OCI-LY7 (cell line): ENCODE measurements at regions not wholly inside any gene's neighbourhood (a gene's known extent, or its start where the extent isn't known, plus 50 kb on each side); places are given as distances from the start of the nearest gene placed in this dataset.

Source experiments
- BruUV-seq: library from RNA; stranded (reverse); fragments of 400-500 nt; replicated peaks from 2 replicates; lab custom pipeline; 2021; lab: Mats Ljungman, UMichigan
- CTCF ChIA-PET: fragments of 300-600 bp; sonication (Branson Sonifier 250); formaldehyde crosslinking; loops from one replicate; lab custom pipeline; 2022; ENCODE audit warnings: antibody characterized with exemption; ENCODE audit not compliant: unreplicated experiment; lab: Charles Lee
- POLR2A ChIA-PET: fragments of 300-600 bp; sonication (Branson Sonifier 250); formaldehyde crosslinking; loops from one replicate; lab custom pipeline; 2022; ENCODE audit warnings: antibody characterized with exemption; lab: Charles Lee
- DNase-seq: peaks from one replicate; pipeline ENCODE4 v3.0.0-alpha.2; 2015; ENCODE audit warnings: low spot score
- H2AFZ ChIP-seq: fragments of 200-600 bp; sonication (generic), shearing (Covaris generic); 2 replicates; pipeline ENCODE4 v1.6.1; 2014; ENCODE audit warnings: mild to moderate bottlenecking, antibody characterized with exemption, low read length, moderate library complexity
- H3K27ac ChIP-seq: fragments of 200-600 bp; sonication (generic); 2 replicates; pipeline ENCODE4 v1.5.1; 2014; ENCODE audit warnings: mixed run types, low read depth, mild to moderate bottlenecking, moderate library complexity, low read length, inconsistent platforms; ENCODE audit not compliant: poor library complexity, severe bottlenecking
- H3K36me3 ChIP-seq: fragments of 200-600 bp; sonication (generic); 2 replicates; pipeline ENCODE4 v1.6.1; 2014; ENCODE audit warnings: mild to moderate bottlenecking, antibody characterized with exemption, low read length, moderate library complexity, mixed read lengths; ENCODE audit not compliant: insufficient read depth
- H3K4me1 ChIP-seq: fragments of 200-600 bp; sonication (generic); 2 replicates; pipeline ENCODE4 v1.5.1; 2014; ENCODE audit warnings: mild to moderate bottlenecking, low read length; ENCODE audit not compliant: insufficient read depth, poor library complexity, severe bottlenecking
- H3K4me2 ChIP-seq: fragments of 200-600 bp; sonication (generic); 2 replicates; pipeline ENCODE4 v1.6.1; 2014; ENCODE audit warnings: mild to moderate bottlenecking, low read length
- H3K4me3 ChIP-seq: fragments of 200-600 bp; sonication (generic); 2 replicates; pipeline ENCODE4 v1.5.1; 2014; ENCODE audit warnings: mild to moderate bottlenecking, low read depth, low read length; ENCODE audit not compliant: poor library complexity, severe bottlenecking
- H3K79me2 ChIP-seq: fragments of 200-600 bp; sonication (generic); 2 replicates; pipeline ENCODE4 v1.6.1; 2016; ENCODE audit warnings: low read depth, mild to moderate bottlenecking, low read length, moderate library complexity, mixed read lengths; ENCODE audit not compliant: insufficient read depth
- H3K9me2 ChIP-seq: fragments of 200-600 bp; sonication (generic); 2 replicates; pipeline ENCODE4 v1.6.1; 2016; ENCODE audit warnings: mild to moderate bottlenecking, low read length, mixed read lengths; ENCODE audit not compliant: insufficient read depth
- H3K9me3 ChIP-seq: fragments of 200-600 bp; sonication (generic); 2 replicates; pipeline ENCODE4 v1.6.1; 2014; ENCODE audit warnings: mild to moderate bottlenecking, mixed run types, low read length, mixed read lengths
- H4K20me1 ChIP-seq: fragments of 200-600 bp; sonication (generic); 2 replicates; pipeline ENCODE4 v1.6.1; 2014; ENCODE audit warnings: mild to moderate bottlenecking, antibody characterized with exemption, low read length, moderate library complexity, mixed read lengths; ENCODE audit not compliant: insufficient read depth
- CTCF ChIP-seq: fragments of 200-600 bp; sonication (generic); conservative IDR thresholded peaks from 2 replicates; pipeline ENCODE4 v1.5.1; 2014; ENCODE audit warnings: mild to moderate bottlenecking, antibody characterized with exemption, low read length, moderate library complexity, mixed read lengths
- EZH2phosphoT487 ChIP-seq: fragments of 200-600 bp; sonication (generic); IDR thresholded peaks from 2 replicates; pipeline ENCODE4 v1.6.1; 2018; ENCODE audit warnings: low read depth, borderline replicate concordance, mild to moderate bottlenecking, mixed run types, antibody characterized with exemption, low read length, moderate library complexity, mixed read lengths
- intact Hi-C: fragments of 100-400 bp; cut with micrococcal nuclease; formaldehyde crosslinking; loops from one replicate; pipeline ENCODE4 v1.10.0; 2022; ENCODE audit not compliant: unreplicated experiment

- H3K4me3 ChIP-seq: no peak overlapping the region
- intact Hi-C loops: no loop called here
- H3K27ac ChIP-seq: no peak overlapping the region
- DNase-seq: no peak
- no peak overlapping the region for H3K4me2 ChIP-seq
- no peaks in the 10 kb centered on the region for H4K20me1 ChIP-seq
- ChIA-PET POLR2A (no interaction called here), CTCF (no interaction called here)
- BruUV-seq: no TSS peak
- no peaks in the 10 kb centered on the region for H3K4me1 ChIP-seq
- TF ChIP-seq EZH2phosphoT487 (no peak), CTCF (no peak)
- H2AFZ ChIP-seq: no peak overlapping the region
- H3K79me2 ChIP-seq: no peaks in the 10 kb centered on the region
- H3K36me3 ChIP-seq: no peaks in the 10 kb centered on the region
- no peaks in the 10 kb centered on the region for H3K9me2 ChIP-seq
- H3K9me3 ChIP-seq: no peaks in the 10 kb centered on the region
These were observed 198.0 kb upstream of the MAF start for GRCh38 chr16:79798416-79799053.

GRCh38 chr16:79797486-79797885 lies 196.9 kb upstream of the MAF start:
- Histone ChIP-seq H3K27ac (no peak overlapping the region), H2AFZ (no peak overlapping the region), H4K20me1 (no peaks in the 10 kb centered on the region), H3K9me2 (no peaks in the 10 kb centered on the region), H3K4me3 (no peak overlapping the region), H3K4me2 (no peak overlapping the region), H3K4me1 (no peaks in the 10 kb centered on the region), H3K79me2 (no peaks in the 10 kb centered on the region), H3K9me3 (no peaks in the 10 kb centered on the region), H3K36me3 (no peaks in the 10 kb centered on the region)
- BruUV-seq: no TSS peak
- TF ChIP-seq EZH2phosphoT487: no peak
- TF ChIP-seq CTCF: no peak
- CTCF ChIA-PET: no interaction called here
- DNase-seq: no peak
- POLR2A ChIA-PET: interaction anchor here (0.7 kb wide), 1 partner anchor 226 kb away, joined by 4 read pairs; no protein-coding TSS in a partner anchor
- intact Hi-C loops: no loop called here

- no peak overlapping the region for H3K4me2 ChIP-seq
- no peaks in the 10 kb centered on the region for H3K36me3 ChIP-seq
- H3K79me2 ChIP-seq: no peaks in the 10 kb centered on the region
- BruUV-seq: no TSS peak
- no peaks in the 10 kb centered on the region for H4K20me1 ChIP-seq
- CTCF ChIA-PET: no interaction called here
- intact Hi-C loops: no loop called here
- H3K4me1 ChIP-seq: no peaks in the 10 kb centered on the region
- POLR2A ChIA-PET: no interaction called here
- H3K27ac ChIP-seq: no peak overlapping the region
- TF ChIP-seq CTCF (no peak), EZH2phosphoT487 (no peak)
- no peak for DNase-seq
- H3K4me3 ChIP-seq: no peak overlapping the region
- H3K9me3 ChIP-seq: no peaks in the 10 kb centered on the region
- H2AFZ ChIP-seq: no peak overlapping the region
- H3K9me2 ChIP-seq: no peaks in the 10 kb centered on the region
These were observed 195.0 kb upstream of the MAF start for GRCh38 chr16:79795556-79795955.
